ENCODE measurements at regions not wholly inside any gene's neighbourhood (a gene's known extent, or its start where the extent isn't known, plus 50 kb on each side); places are given as distances from the start of the nearest gene placed in this dataset.

GRCh38 chr10:91051829-91052228 lies 130.9 kb upstream of the ANKRD1 start:
- Histone ChIP-seq H3K36me3 (ENCODE audit: insufficient read depth, low read length) (no peaks in the 10 kb centered on the region), H3K4me1 (ENCODE audit: insufficient read depth, low read length, poor library complexity, severe bottlenecking) (no peaks in the 10 kb centered on the region), H3K27me3 (ENCODE audit: insufficient read depth, low read length, poor library complexity, severe bottlenecking) (no peaks in the 10 kb centered on the region), H3K9ac (ENCODE audit: low read depth, low read length, poor library complexity, severe bottlenecking) (no peak overlapping the region), H4K20me1 (ENCODE audit: insufficient read depth, low read length, poor library complexity, severe bottlenecking) (no peaks in the 10 kb centered on the region), H3K4me2 (ENCODE audit: low read depth, low read length, poor library complexity, severe bottlenecking) (no peak overlapping the region), H3F3A (ENCODE audit: low read depth) (no peaks in the 10 kb centered on the region), H3K9me3 (ENCODE audit: insufficient read depth, low read depth, low read length) (no peaks in the 10 kb centered on the region), H3K9me2 (replicated peaks; ENCODE audit: low read depth, low read length) (no peaks in the 10 kb centered on the region), H2AFZ (ENCODE audit: low read length) (no peak overlapping the region), H3K79me2 (ENCODE audit: insufficient read depth, low read length) (no peaks in the 10 kb centered on the region), H3K4me3 (ENCODE audit: low read length, poor library complexity, severe bottlenecking) (no peak overlapping the region)
- TF ChIP-seq, protein P1, sequence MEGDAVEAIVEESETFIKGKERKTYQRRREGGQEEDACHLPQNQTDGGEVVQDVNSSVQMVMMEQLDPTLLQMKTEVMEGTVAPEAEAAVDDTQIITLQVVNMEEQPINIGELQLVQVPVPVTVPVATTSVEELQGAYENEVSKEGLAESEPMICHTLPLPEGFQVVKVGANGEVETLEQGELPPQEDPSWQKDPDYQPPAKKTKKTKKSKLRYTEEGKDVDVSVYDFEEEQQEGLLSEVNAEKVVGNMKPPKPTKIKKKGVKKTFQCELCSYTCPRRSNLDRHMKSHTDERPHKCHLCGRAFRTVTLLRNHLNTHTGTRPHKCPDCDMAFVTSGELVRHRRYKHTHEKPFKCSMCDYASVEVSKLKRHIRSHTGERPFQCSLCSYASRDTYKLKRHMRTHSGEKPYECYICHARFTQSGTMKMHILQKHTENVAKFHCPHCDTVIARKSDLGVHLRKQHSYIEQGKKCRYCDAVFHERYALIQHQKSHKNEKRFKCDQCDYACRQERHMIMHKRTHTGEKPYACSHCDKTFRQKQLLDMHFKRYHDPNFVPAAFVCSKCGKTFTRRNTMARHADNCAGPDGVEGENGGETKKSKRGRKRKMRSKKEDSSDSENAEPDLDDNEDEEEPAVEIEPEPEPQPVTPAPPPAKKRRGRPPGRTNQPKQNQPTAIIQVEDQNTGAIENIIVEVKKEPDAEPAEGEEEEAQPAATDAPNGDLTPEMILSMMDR (conservative IDR thresholded peaks at IDR 0.05; ENCODE audit: low read length), result no peak

DNA sequence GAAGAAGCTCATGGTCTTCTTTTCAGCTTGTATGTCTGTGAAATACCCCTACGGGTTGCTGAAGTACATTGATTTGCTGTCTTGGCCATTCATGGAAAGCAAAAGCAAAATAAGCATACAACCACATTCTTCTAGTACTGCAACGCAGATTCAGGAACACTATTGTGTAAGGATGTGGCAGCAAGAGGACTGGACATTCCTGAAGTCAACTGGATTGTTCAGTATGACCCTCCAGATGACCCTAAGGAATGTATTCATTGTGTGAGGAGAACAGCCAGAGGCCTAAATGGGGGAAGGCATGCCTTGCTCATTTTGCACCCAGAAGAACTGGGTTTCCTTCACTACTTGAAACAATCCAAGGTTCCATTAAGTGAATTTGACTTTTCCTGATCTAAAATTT lies 133.4 kb upstream of the ANKRD1 start:
- Histone ChIP-seq H3K4me1 (ENCODE audit: insufficient read depth, low read length, poor library complexity, severe bottlenecking) (no peaks in the 10 kb centered on the region), H3K4me3 (ENCODE audit: low read length, poor library complexity, severe bottlenecking) (no peak overlapping the region), H2AFZ (ENCODE audit: low read length) (no peak overlapping the region), H3K27me3 (ENCODE audit: insufficient read depth, low read length, poor library complexity, severe bottlenecking) (no peaks in the 10 kb centered on the region), H3K9ac (ENCODE audit: low read depth, low read length, poor library complexity, severe bottlenecking) (no peak overlapping the region), H4K20me1 (ENCODE audit: insufficient read depth, low read length, poor library complexity, severe bottlenecking) (no peaks in the 10 kb centered on the region), H3K4me2 (ENCODE audit: low read depth, low read length, poor library complexity, severe bottlenecking) (no peak overlapping the region), H3K9me2 (replicated peaks; ENCODE audit: low read depth, low read length) (no peaks in the 10 kb centered on the region), H3F3A (ENCODE audit: low read depth) (no peaks in the 10 kb centered on the region), H3K79me2 (ENCODE audit: insufficient read depth, low read length) (no peaks in the 10 kb centered on the region), H3K36me3 (ENCODE audit: insufficient read depth, low read length) (no peaks in the 10 kb centered on the region), H3K9me3 (ENCODE audit: insufficient read depth, low read depth, low read length) (no peaks in the 10 kb centered on the region)
- TF ChIP-seq EZH2phosphoT487 (IDR thresholded peaks at IDR 0.05; ENCODE audit: borderline replicate concordance), result no peak
- TF ChIP-seq, protein P1 (conservative IDR thresholded peaks at IDR 0.05; ENCODE audit: low read length), result no peak

GRCh38 chr10:91061187-91061586 lies 140.3 kb upstream of the ANKRD1 start:
- Histone ChIP-seq H4K20me1 (ENCODE audit: insufficient read depth, low read length, poor library complexity, severe bottlenecking) (no peaks in the 10 kb centered on the region), H3K36me3 (ENCODE audit: insufficient read depth, low read length) (no peaks in the 10 kb centered on the region), H3K9ac (ENCODE audit: low read depth, low read length, poor library complexity, severe bottlenecking) (no peak overlapping the region), H3K9me2 (replicated peaks; ENCODE audit: low read depth, low read length) (no peaks in the 10 kb centered on the region), H3K4me3 (ENCODE audit: low read length, poor library complexity, severe bottlenecking) (no peak overlapping the region), H2AFZ (ENCODE audit: low read length) (peak overlapping the region; percentile 37; the same call in 1 of the 2 replicates), H3K4me2 (ENCODE audit: low read depth, low read length, poor library complexity, severe bottlenecking) (peak overlapping the region; percentile 15), H3K9me3 (ENCODE audit: insufficient read depth, low read depth, low read length) (no peaks in the 10 kb centered on the region), H3K79me2 (ENCODE audit: insufficient read depth, low read length) (no peaks in the 10 kb centered on the region), H3K27me3 (ENCODE audit: insufficient read depth, low read length, poor library complexity, severe bottlenecking) (no peaks in the 10 kb centered on the region), H3K4me1 (ENCODE audit: insufficient read depth, low read length, poor library complexity, severe bottlenecking) (peaks cover 11% of the 10 kb centered on the region), H3F3A (ENCODE audit: low read depth) (no peaks in the 10 kb centered on the region)
- TF ChIP-seq EZH2phosphoT487 (IDR thresholded peaks at IDR 0.05; ENCODE audit: borderline replicate concordance), result no peak
- TF ChIP-seq, protein P1 (conservative IDR thresholded peaks at IDR 0.05; ENCODE audit: low read length), result no peak

Measured in Loucy (cell line).